Pons (tissue), 1 donor: ENCODE measurements at regions not wholly inside any gene's neighbourhood (a gene's known extent, or its start where the extent isn't known, plus 50 kb on each side); places are given as distances from the start of the nearest gene placed in this dataset.

Experiments used
- DNase-seq: peaks from one replicate; pipeline ENCODE4 v3.0.0-alpha.2; 2016; ENCODE audit warnings: low spot score

DNA sequence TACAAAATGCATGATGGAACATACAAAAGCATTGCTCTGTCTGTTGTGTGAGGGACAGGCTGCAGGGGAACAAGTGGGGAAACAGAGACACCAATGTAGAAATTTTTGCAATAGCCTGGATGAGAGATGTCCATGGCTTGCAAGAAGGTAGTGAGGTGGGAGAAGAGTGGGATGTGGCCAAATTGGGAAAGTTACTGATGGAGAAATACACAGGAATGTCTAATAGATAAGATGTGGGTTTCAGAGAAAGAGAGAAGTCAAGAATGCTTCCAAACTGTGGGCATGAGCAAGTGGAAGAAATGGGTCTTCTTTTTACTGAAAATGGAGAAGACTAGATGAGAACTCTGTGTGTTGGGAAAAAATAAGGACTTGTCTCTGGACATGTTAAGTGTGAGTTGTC lies 592.7 kb downstream of the TNS3 start:
- DNase-seq: no peak

DNA sequence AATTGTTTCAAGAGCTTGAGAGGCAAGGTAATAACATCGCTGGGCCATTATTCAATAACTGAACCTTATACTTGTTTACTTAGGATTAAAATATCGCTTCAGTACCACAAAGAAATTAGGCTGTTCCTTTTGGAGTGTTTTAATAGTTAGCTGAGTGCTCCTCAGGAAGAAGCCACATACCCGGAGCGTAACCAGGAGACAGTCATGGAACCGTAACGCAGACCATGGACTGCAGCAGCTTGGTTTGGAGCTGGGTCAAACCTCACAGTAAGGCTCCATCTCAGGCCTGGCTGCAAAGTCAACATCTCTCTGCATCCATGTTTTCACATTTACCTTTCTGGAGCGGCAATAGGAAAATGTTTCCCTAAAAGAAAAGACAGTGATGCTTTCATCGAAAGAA lies 599.0 kb downstream of the TNS3 start:
- no peak for DNase-seq

- DNase-seq: no peak
Observed at GRCh38 chr7:46979439-46979838, 602.5 kb downstream of the TNS3 start.

- DNase-seq: no peak
Observed at GRCh38 chr7:46975493-46975892, 606.4 kb downstream of the TNS3 start.

DNA sequence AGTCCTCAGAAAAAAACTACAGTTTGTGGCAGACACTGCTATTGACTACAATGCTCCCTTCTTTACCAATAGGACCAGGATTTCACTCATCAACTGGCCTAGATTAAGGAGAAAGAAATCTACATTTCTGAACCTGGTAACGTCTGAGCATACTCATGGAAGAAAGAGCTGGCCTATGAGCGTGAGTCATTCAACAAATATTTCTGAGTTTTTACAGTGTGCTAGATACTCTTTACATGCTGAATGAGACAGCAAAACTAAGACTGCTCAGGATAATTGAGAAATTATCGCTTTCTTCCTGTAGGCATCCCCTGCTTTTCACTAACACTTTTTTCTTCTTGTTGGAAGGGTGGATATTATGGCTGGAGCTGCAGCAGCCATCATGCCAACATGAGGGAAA lies 609.7 kb downstream of the TNS3 start:
- no peak for DNase-seq

GRCh38 chr7:46970476-46970875 lies 611.4 kb downstream of the TNS3 start:
- no peak for DNase-seq

GRCh38 chr7:46970131-46970430 lies 611.8 kb downstream of the TNS3 start:
- no peak for DNase-seq

DNA sequence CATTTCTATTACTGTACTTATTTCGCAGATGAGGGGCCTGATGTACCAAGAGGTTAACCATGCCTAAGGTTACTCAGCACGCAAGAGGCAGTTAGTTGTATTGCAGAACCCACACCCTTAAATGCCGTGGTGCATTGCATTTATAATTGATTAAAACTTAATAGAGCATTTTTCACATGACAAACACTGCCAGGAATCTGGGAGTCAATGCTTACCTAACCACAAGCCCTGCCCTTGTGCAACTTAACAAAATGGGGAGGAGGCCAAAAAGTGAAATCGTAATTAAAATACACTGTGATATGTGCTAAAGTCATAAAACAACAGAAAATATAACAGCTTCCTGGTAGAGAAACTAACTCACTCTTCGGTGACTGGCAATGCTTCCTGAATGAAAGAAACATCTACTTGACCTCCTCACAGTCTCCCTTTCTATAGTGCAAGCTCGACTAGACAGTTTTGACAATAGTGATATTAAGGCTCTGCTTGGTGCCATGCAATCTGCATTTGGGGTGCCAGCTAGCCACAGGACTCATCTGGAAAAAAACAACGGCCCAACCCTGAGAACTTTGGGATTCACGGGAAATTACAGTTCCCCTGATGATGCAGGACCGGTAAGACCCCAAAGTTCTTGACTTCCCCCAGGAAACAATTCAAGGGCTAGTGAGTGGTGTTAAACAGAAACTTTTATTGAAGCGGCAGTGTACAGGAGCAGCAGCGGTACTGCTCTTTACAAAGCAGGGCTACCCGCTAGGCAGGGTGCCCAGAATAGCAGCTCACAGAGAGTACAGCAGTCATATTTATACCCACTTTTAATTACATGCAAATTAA lies 612.4 kb downstream of the TNS3 start:
- DNase-seq: no peak

GRCh38 chr7:46968003-46968402 lies 613.9 kb downstream of the TNS3 start:
- no peak for DNase-seq

- no peak for DNase-seq
Observed at GRCh38 chr7:46963719-46964118, 618.2 kb downstream of the TNS3 start.

DNA sequence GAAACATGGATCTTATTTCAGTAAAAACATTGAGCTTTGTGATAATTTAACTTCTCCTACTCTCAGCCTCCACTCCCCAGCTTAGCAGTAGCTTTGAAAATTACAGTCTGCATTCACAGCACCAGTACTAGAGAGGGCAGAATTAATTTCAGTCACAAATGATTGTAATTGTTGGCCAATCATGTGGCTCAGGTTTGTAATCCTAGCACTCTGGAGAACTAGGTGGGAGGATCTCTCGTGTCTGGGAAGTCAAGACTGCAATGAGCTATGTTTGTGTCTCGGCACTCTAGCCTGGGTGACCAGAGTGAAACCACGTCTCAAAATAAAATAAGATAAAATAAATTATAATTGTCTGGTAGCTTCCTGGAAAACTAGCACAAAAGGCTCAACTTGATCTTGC lies 620.9 kb downstream of the TNS3 start:
- no peak for DNase-seq

GRCh38 chr7:46957195-46957594 lies 624.7 kb downstream of the TNS3 start:
- no peak for DNase-seq

- DNase-seq: no peak
Observed at GRCh38 chr7:46955531-46955930, 626.4 kb downstream of the TNS3 start.

DNA sequence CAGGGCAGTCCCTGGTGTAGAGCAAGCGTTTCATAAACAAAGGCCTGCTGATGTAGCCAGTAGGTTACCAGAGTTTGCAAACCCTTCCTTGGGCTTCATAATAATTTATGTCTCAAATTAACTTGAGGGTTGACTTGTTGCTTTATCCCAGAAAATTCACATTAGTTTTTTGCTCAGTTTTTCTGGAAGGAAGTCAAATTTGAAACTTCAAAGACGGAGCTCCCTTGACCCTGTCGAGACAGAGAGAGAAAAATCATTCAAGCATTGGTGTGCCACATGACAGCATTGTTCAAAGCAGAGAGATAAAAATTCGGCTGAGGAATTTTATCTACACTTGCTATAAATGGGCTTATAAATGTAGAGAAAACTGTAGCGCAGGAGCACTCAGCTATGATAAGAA lies 627.7 kb downstream of the TNS3 start:
- DNase-seq: no peak

DNA sequence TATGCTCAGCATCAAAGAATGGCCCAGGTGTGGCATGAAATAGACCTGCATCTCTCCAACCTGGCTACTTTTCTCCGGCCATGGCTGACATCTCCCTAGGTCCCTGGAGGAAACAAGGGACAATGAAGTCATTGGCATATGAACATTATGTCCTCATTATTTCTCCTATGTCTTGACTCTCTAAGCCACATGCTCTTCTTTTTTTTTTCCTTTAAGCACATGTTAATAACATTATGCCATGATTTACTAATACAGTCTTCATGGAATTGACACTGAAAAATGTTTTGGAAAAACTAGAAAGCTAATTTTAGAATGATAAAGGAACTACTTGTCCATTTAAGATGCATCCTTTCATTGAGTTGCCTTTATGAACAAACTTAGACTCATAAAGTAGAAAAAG lies 628.9 kb downstream of the TNS3 start:
- no peak for DNase-seq

DNA sequence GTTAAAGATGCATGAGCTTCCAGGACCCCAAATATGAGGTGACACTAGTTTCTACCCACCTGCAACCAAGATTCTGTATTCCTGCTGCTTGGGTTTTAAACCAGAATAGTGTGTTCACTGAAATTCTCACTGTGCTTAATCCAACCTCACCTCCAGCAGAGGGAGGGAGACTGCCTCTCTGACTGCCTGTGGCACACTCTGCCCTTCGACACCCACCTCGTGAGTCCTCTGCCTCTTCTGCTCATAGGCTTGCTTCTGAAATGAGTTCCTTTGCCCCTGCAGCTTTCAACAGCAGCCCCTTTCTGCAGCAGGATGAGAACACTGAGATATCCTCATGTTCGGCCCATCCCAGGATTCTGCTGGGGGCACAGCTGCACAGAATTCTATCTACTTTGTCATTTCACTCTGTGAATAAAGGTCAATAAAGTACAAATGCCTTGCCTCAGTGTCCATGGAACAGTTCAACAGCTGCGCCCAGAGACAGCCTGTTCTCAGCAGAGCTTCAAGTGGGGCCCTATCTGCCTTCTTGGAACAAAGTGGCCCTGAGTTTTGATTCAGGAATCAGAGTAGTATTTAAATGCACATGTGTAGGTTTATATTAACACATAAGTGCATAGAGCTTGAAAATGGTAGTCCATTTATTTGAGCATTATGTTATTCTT lies 632.5 kb downstream of the TNS3 start:
- no peak for DNase-seq

DNA sequence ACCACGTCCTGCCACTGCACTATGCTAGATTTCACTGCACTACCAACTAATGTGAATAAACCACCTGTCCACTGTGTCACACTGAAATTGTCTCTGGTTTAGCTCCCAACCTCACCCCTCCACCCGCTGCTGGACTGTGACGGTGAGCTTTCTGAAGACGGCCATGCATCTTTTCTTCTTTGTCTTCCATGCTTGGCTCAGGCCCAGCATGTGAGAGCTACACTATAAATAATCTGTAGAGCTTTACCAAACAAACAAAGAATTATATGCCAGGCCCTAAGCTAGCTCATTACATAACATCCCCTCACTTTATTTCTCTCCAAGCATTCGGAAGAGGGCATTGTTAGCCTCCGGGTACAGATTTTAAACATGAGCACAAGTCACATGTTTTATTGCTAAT lies 633.2 kb downstream of the TNS3 start:
- no peak for DNase-seq

DNA sequence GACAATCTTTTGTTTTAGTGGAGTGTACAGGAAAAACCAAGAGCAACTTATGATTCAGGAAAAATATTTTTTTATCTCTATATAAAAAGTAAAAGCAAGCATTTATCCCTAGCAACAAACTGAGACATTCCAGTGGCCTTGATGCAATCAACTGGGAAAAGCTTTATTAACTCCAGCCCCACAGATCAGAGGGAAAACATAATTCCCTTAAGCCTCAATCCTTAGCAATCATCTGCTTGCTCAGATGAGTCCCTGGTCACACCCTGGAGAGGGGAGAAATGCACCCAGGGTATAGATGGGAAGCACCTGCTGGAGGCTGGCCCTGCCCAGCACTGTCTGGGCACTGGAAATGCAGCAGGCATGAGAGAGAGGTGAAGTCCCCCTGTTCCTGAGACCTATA lies 636.6 kb downstream of the TNS3 start:
- no peak for DNase-seq

GRCh38 chr7:46943996-46944395 lies 637.9 kb downstream of the TNS3 start:
- DNase-seq: no peak

DNA sequence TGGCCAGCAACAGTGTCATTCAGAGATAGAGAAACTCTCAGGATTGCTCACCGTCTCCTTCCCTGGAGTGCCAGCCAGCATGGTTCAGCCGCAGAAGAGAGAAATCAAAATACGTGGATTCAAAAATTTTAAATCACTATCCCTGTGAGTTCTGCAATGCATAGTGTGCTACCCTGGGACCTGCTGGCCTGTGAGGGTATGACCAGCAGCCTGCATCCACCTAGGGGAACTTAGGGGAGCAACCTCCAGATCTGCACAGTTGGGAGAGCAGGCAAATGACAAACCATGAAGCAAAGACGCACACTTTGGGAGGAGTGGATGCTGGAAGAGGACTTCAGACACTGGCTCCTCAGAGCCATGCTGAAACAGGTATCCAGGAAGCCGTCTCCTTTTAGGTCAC lies 639.3 kb downstream of the TNS3 start:
- no peak for DNase-seq

DNA sequence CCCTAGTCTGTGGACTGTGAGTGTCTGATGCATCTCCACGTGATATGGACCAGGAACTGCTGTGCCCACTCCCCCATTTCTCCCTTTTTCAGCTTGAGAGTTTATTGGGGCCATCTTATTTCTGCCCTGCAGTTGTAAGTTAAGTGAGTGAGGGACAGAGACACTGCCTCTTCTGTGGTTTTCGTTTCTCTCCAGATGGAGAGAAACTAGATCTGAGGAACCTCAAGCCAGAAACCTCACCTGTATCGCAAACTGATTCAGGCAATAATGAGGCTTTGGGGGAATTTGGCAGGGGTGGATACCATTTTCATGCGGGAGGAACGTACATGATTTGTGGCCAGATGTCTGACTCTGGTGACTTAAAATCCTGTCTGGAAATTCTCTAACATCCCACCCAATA lies 641.7 kb downstream of the TNS3 start:
- DNase-seq: no peak

DNA sequence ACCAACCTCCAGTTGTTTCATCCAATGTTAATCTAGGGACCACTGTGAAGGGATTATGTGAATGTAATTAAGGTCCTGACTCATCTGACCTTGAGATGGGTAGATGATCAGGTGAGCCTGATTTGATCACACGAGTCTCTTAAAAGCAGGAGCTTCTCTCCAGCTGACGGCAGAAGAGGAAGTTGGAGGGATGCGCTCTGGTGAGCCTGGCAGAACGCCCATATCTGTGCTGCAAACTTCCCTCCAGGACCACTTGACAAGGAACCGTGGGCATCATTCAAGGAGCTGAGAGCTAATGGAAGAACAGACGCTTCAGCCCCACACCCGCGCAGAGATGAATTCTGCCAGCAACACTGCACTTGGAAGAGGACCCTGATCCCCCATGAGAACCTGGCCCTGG lies 642.4 kb downstream of the TNS3 start:
- no peak for DNase-seq

DNA sequence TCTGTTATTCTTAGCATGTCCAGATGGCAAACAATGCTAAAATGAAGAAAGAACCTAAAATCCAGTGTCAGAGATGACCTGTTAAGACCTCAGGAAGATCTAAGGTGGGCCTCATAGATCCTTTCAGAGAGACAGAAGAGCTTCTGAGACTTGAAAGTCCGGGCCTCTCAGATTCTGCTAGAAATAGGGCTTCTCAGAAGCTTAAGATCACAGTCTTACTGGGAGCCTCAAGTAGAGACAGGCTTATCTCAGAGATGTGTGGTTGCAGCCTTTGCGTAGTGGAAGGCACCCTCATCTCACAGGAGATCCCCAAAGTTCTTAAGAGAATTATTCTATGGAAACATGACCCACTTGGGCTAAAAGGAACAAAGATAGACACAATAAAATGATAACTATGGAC lies 642.8 kb downstream of the TNS3 start:
- DNase-seq: no peak

GRCh38 chr7:46937826-46938225 lies 644.1 kb downstream of the TNS3 start:
- DNase-seq: no peak
